ENCODE measurements at regions not wholly inside any gene's neighbourhood (a gene's known extent, or its start where the extent isn't known, plus 50 kb on each side); places are given as distances from the start of the nearest gene placed in this dataset.

DNA sequence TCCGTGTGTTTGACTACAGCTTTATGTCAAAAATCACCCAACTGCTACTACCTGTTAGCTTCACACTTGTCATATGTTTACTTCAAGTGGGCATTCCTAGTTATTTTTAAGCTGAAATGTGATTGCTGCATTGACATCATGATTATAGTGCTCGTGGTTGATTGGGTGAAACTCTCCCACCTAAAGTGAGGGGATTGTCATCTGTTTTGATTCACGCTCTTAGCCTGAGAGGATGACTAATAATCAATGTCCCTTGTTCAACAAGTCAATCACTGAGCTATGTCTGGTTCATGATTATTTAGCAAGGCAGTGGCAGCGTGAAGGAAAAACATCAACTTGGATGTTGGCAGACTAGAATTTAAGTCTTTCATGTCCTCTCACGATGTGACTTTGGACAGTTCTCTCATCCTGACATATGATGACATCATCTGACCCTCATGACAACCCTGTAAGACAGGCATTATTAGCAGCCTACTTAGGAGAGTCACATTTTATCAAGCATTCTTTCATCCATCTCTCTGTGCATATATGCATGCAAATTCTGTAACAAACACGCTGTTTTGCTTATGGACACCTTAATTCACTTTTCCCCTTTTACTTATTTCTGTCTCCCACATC is 352.6 kb upstream of the ZMIZ1 start:
- POLR2A ChIA-PET: no interaction called here
- H3K36me3 ChIP-seq (replicated peaks in 1 of 2; ENCODE audit: control insufficient read depth in 1 of 2, insufficient read depth in 2 of 2, low read length in 1 of 2): no peaks in the 10 kb centered on the region
- H3K4me3 ChIP-seq (ENCODE audit: low read depth in 2 of 2, low read length in 1 of 2): no peak overlapping the region
- DNase-seq: no peak
- H4K20me1 ChIP-seq (ENCODE audit: insufficient read depth): no peaks in the 10 kb centered on the region
- no peak overlapping the region for H3K9ac ChIP-seq
- WGBS (ENCODE audit: low lambda C conversion rate): 84% methylated on average over 6 of the region's 6 CpGs
- H3K27me3 ChIP-seq (ENCODE audit: insufficient read depth): no peaks in the 10 kb centered on the region
- H3K9me3 ChIP-seq: no peaks in the 10 kb centered on the region
- H3K4me2 ChIP-seq: no peak overlapping the region
- no peaks in the 10 kb centered on the region for H3K4me1 ChIP-seq (ENCODE audit: control insufficient read depth in 1 of 2, insufficient read depth in 2 of 2, low read depth in 1 of 2, low read length in 1 of 2)
- no peaks in the 10 kb centered on the region for H3F3A ChIP-seq (replicated peaks; ENCODE audit: insufficient read depth)
- no peak overlapping the region for H2AFZ ChIP-seq (ENCODE audit: low read depth)
- TF ChIP-seq CTCF (IDR thresholded peaks at IDR 0.05) (no peak), EP300 (IDR thresholded peaks at IDR 0.05; ENCODE audit: borderline replicate concordance in 1 of 2, low read depth in 1 of 2, low read length in 1 of 2) (no peak), SMC3 (IDR thresholded peaks at IDR 0.05; ENCODE audit: low read depth, low read length) (no peak), GABPA (IDR thresholded peaks at IDR 0.05; ENCODE audit: low read depth) (no peak), GATA2 (CRISPR knock-in tag; IDR thresholded peaks at IDR 0.05) (no peak), RFX5 (IDR thresholded peaks at IDR 0.05; ENCODE audit: low read length) (no peak), YY1 (IDR thresholded peaks at IDR 0.05; ENCODE audit: low read depth) (no peak), JUND (IDR thresholded peaks at IDR 0.05) (no peak), TCF12 (IDR thresholded peaks at IDR 0.05) (no peak), ZBTB33 (IDR thresholded peaks at IDR 0.05; ENCODE audit: borderline replicate concordance, low read depth) (no peak), IRF3 (IDR thresholded peaks at IDR 0.05; ENCODE audit: low read depth, low read length) (no peak), MAX (IDR thresholded peaks at IDR 0.05; ENCODE audit: low read depth) (no peak), TEAD4 (IDR thresholded peaks at IDR 0.05; ENCODE audit: borderline replicate concordance, insufficient read depth) (no peak), RCOR1 (IDR thresholded peaks at IDR 0.05; ENCODE audit: low read length) (no peak), FOSL2 (IDR thresholded peaks at IDR 0.05; ENCODE audit: borderline replicate concordance, low read depth) (no peak)
- TF ChIP-seq, protein P1, sequence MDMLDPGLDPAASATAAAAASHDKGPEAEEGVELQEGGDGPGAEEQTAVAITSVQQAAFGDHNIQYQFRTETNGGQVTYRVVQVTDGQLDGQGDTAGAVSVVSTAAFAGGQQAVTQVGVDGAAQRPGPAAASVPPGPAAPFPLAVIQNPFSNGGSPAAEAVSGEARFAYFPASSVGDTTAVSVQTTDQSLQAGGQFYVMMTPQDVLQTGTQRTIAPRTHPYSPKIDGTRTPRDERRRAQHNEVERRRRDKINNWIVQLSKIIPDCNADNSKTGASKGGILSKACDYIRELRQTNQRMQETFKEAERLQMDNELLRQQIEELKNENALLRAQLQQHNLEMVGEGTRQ (IDR thresholded peaks at IDR 0.05; ENCODE audit: borderline replicate concordance, low read depth, low read length): no peak
- TF ChIP-seq, protein P2, sequence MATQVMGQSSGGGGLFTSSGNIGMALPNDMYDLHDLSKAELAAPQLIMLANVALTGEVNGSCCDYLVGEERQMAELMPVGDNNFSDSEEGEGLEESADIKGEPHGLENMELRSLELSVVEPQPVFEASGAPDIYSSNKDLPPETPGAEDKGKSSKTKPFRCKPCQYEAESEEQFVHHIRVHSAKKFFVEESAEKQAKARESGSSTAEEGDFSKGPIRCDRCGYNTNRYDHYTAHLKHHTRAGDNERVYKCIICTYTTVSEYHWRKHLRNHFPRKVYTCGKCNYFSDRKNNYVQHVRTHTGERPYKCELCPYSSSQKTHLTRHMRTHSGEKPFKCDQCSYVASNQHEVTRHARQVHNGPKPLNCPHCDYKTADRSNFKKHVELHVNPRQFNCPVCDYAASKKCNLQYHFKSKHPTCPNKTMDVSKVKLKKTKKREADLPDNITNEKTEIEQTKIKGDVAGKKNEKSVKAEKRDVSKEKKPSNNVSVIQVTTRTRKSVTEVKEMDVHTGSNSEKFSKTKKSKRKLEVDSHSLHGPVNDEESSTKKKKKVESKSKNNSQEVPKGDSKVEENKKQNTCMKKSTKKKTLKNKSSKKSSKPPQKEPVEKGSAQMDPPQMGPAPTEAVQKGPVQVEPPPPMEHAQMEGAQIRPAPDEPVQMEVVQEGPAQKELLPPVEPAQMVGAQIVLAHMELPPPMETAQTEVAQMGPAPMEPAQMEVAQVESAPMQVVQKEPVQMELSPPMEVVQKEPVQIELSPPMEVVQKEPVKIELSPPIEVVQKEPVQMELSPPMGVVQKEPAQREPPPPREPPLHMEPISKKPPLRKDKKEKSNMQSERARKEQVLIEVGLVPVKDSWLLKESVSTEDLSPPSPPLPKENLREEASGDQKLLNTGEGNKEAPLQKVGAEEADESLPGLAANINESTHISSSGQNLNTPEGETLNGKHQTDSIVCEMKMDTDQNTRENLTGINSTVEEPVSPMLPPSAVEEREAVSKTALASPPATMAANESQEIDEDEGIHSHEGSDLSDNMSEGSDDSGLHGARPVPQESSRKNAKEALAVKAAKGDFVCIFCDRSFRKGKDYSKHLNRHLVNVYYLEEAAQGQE (IDR thresholded peaks at IDR 0.05; ENCODE audit: low read depth, low read length): no peak
- CTCF ChIA-PET: interaction anchor here (0.8 kb wide), 1 partner anchor 9 kb away, joined by 5 read pairs; no protein-coding TSS in a partner anchor
- H3K27ac ChIP-seq (ENCODE audit: low read depth in 2 of 2, low read length in 1 of 2): no peak overlapping the region
- no peaks in the 10 kb centered on the region for H3K79me2 ChIP-seq (ENCODE audit: insufficient read depth)
- H3K9me2 ChIP-seq: no peaks in the 10 kb centered on the region
